Stimulated activated CD8-positive, alpha-beta memory T cell treated with anti-CD3 and anti-CD28 coated beads, Interleukin-15, amount 100 ng/mL, for 1 hour (primary cell): ENCODE measurements at regions not wholly inside any gene's neighbourhood (a gene's known extent, or its start where the extent isn't known, plus 50 kb on each side); places are given as distances from the start of the nearest gene placed in this dataset.
A peak's percentile ranks its signal among the peaks of the same experiment; 100 is the strongest.

Experiments used
- DNase-seq: peaks from one replicate; pipeline ENCODE4 v3.0.0-alpha.2; 2020; ENCODE audit warnings: low read depth

- no peak for DNase-seq
These were observed 106.9 kb downstream of the B3GNT2 start for GRCh38 chr2:62302631-62303435.

GRCh38 chr2:62300925-62301324, 105.0 kb downstream of the B3GNT2 start:
- DNase-seq, result no peak

- no peak for DNase-seq
These were observed 101.7 kb downstream of the B3GNT2 start for GRCh38 chr2:62297624-62298010.

- no peak for DNase-seq
These were observed 101.1 kb downstream of the B3GNT2 start for GRCh38 chr2:62296832-62297623.

GRCh38 chr2:62296034-62296831, 100.3 kb downstream of the B3GNT2 start:
- no peak for DNase-seq

- no peak for DNase-seq
These were observed 97.8 kb downstream of the B3GNT2 start for GRCh38 chr2:62293490-62294271.

GRCh38 chr2:62293151-62293489, 97.2 kb downstream of the B3GNT2 start:
- DNase-seq, result no peak

GRCh38 chr2:62292190-62292589, 96.3 kb downstream of the B3GNT2 start:
- no peak for DNase-seq

- no peak for DNase-seq
These were observed 95.7 kb downstream of the B3GNT2 start for GRCh38 chr2:62291517-62292137.

GRCh38 chr2:62291052-62291451, 95.1 kb downstream of the B3GNT2 start:
- no peak for DNase-seq

- DNase-seq, result peak; percentile 21
These were observed 92.3 kb downstream of the B3GNT2 start for GRCh38 chr2:62287899-62288880.

GRCh38 chr2:62287282-62287681, 91.4 kb downstream of the B3GNT2 start:
- DNase-seq, result no peak

GRCh38 chr2:62286089-62286785, 90.3 kb downstream of the B3GNT2 start:
- DNase-seq, result no peak

- DNase-seq, result no peak
These were observed 89.1 kb downstream of the B3GNT2 start for GRCh38 chr2:62284980-62285379.

- no peak for DNase-seq
These were observed 88.6 kb downstream of the B3GNT2 start for GRCh38 chr2:62284471-62284870.

- DNase-seq, result no peak
These were observed 87.2 kb downstream of the B3GNT2 start for GRCh38 chr2:62283147-62283546.

- DNase-seq, result no peak
These were observed 85.7 kb downstream of the B3GNT2 start for GRCh38 chr2:62281663-62282062.

- no peak for DNase-seq
These were observed 81.8 kb downstream of the B3GNT2 start for GRCh38 chr2:62277688-62278087.
